DND-41 (cell line): ENCODE measurements at regions not wholly inside any gene's neighbourhood (a gene's known extent, or its start where the extent isn't known, plus 50 kb on each side); places are given as distances from the start of the nearest gene placed in this dataset.

Source experiments
- ATAC-seq: fragments of 200-7000 bp; cut with Tn5 transposase; 3 replicates; pipeline ENCODE4 v1.9.1; 2021; ENCODE audit warnings: low read depth; ENCODE audit not compliant: insufficient read depth
- DNase-seq: peaks from one replicate; pipeline ENCODE4 v3.0.0-alpha.2; 2020
- H2AFZ ChIP-seq: 2 replicates; pipeline ENCODE4 v1.6.0; 2012; ENCODE audit warnings: low read depth, low read length
- H3K27ac ChIP-seq: 2 replicates; pipeline ENCODE4 v1.5.1; 2012; ENCODE audit warnings: low read length, inconsistent platforms
- H3K27me3 ChIP-seq: fragments of 200-600 bp; sonication (generic); 2 replicates; pipeline ENCODE4 v1.6.0; 2012; ENCODE audit warnings: low read length, mild to moderate bottlenecking, inconsistent platforms; ENCODE audit not compliant: insufficient read depth, poor library complexity
- H3K36me3 ChIP-seq: 2 replicates; pipeline ENCODE4 v1.5.1; 2012; ENCODE audit warnings: low read length, inconsistent platforms; ENCODE audit not compliant: insufficient read depth
- H3K4me1 ChIP-seq: 2 replicates; pipeline ENCODE4 v1.5.1; 2012; ENCODE audit warnings: mild to moderate bottlenecking, low read length; ENCODE audit not compliant: insufficient read depth
- H3K4me2 ChIP-seq: 2 replicates; pipeline ENCODE4 v1.6.0; 2012; ENCODE audit warnings: mild to moderate bottlenecking, moderate library complexity, low read length, inconsistent platforms; ENCODE audit not compliant: insufficient read depth
- H3K4me3 ChIP-seq, 2 experiments: fragments of 200-600 bp in 1 of 2; shearing (Covaris generic) in 1 of 2; 2 replicates each; pipeline ENCODE4 v1.5.1; 2012 to 2016; ENCODE audit warnings: inconsistent platforms in 2 of 2, low read length in 2 of 2, mild to moderate bottlenecking in 2 of 2, low read depth in 1 of 2, moderate library complexity in 1 of 2
- H3K79me2 ChIP-seq: 2 replicates; pipeline ENCODE4 v1.6.0; 2012; ENCODE audit warnings: low read length, inconsistent platforms; ENCODE audit not compliant: insufficient read depth
- H3K9ac ChIP-seq: 2 replicates; pipeline ENCODE4 v1.6.0; 2012; ENCODE audit warnings: low read depth, mild to moderate bottlenecking, inconsistent platforms, low read length, moderate library complexity
- H3K9me3 ChIP-seq: 2 replicates; pipeline ENCODE4 v1.5.1; 2012; ENCODE audit warnings: low read length, moderate library complexity, mild to moderate bottlenecking, inconsistent platforms; ENCODE audit not compliant: insufficient read depth, severe bottlenecking
- H4K20me1 ChIP-seq: 2 replicates; pipeline ENCODE4 v1.6.0; 2012; ENCODE audit warnings: low read length; ENCODE audit not compliant: insufficient read depth
- CTCF ChIP-seq: IDR thresholded peaks from 2 replicates; pipeline ENCODE4 v1.5.1; 2012; ENCODE audit warnings: borderline replicate concordance, low read length, moderate library complexity, mild to moderate bottlenecking; ENCODE audit not compliant: poor library complexity, severe bottlenecking; ENCODE audit errors: extremely low read depth
- EZH2 ChIP-seq: IDR thresholded peaks from 3 replicates; pipeline ENCODE4 v1.6.1; 2012; ENCODE audit warnings: borderline replicate concordance, low read depth, mild to moderate bottlenecking, moderate library complexity, low read length, inconsistent platforms; ENCODE audit not compliant: severe bottlenecking

- Histone ChIP-seq H3K4me2 (no peak overlapping the region), H3K27ac (no peak overlapping the region), H3K9ac (no peak overlapping the region)
These were observed 668.2 kb upstream of the TENM4 start for GRCh38 chr11:80109031-80109430.

GRCh38 chr11:80107415-80107814 lies 666.6 kb upstream of the TENM4 start:
- TF ChIP-seq CTCF: no peak
- TF ChIP-seq EZH2: no peak
- no peak overlapping the region for H3K27ac ChIP-seq
- no peaks in the 10 kb centered on the region for H3K4me1 ChIP-seq
- H3K27me3 ChIP-seq: no peaks in the 10 kb centered on the region
- no peak overlapping the region for H3K9ac ChIP-seq
- DNase-seq (no peak), ATAC-seq (no peak)
- H3K9me3 ChIP-seq: no peaks in the 10 kb centered on the region
- H3K36me3 ChIP-seq: no peaks in the 10 kb centered on the region
- H4K20me1 ChIP-seq: no peaks in the 10 kb centered on the region
- H2AFZ ChIP-seq: no peak overlapping the region
- H3K4me2 ChIP-seq: no peak overlapping the region
- H3K4me3 ChIP-seq: no peak overlapping the region
- H3K79me2 ChIP-seq: no peaks in the 10 kb centered on the region

More at GRCh38 chr11:80109031-80109430, 668.2 kb upstream of the TENM4 start:
- Histone ChIP-seq H3K9me3 (no peaks in the 10 kb centered on the region), H3K4me3 (no peak overlapping the region), H3K4me1 (no peaks in the 10 kb centered on the region), H4K20me1 (no peaks in the 10 kb centered on the region), H3K27me3 (no peaks in the 10 kb centered on the region), H2AFZ (no peak overlapping the region), H3K79me2 (no peaks in the 10 kb centered on the region), H3K36me3 (no peaks in the 10 kb centered on the region)
- TF ChIP-seq CTCF (no peak), EZH2 (no peak)
- no peak for ATAC-seq
- DNase-seq: no peak

GRCh38 chr11:80104191-80104590 lies 663.4 kb upstream of the TENM4 start:
- Histone ChIP-seq H4K20me1 (no peaks in the 10 kb centered on the region), H3K4me3 (no peak overlapping the region), H3K9me3 (no peaks in the 10 kb centered on the region), H3K27me3 (no peaks in the 10 kb centered on the region), H3K36me3 (no peaks in the 10 kb centered on the region), H3K9ac (no peak overlapping the region), H2AFZ (no peak overlapping the region), H3K4me2 (no peak overlapping the region), H3K27ac (no peak overlapping the region), H3K4me1 (no peaks in the 10 kb centered on the region), H3K79me2 (no peaks in the 10 kb centered on the region)
- DNase-seq: no peak
- no peak for ATAC-seq
- TF ChIP-seq EZH2 (no peak), CTCF (no peak)

- Histone ChIP-seq H3K27ac (no peak overlapping the region), H2AFZ (no peak overlapping the region), H3K4me1 (no peaks in the 10 kb centered on the region), H3K9me3 (no peaks in the 10 kb centered on the region), H3K9ac (no peak overlapping the region), H3K36me3 (no peaks in the 10 kb centered on the region), H3K79me2 (no peaks in the 10 kb centered on the region), H3K4me3 (no peak overlapping the region), H4K20me1 (no peaks in the 10 kb centered on the region), H3K27me3 (no peaks in the 10 kb centered on the region), H3K4me2 (no peak overlapping the region)
- no peak for TF ChIP-seq EZH2
- no peak for TF ChIP-seq CTCF
- ATAC-seq (no peak), DNase-seq (no peak)
These were observed 662.5 kb upstream of the TENM4 start for GRCh38 chr11:80103142-80103859.
